Fibroblast of mammary gland (primary cell): ENCODE measurements at regions not wholly inside any gene's neighbourhood (a gene's known extent, or its start where the extent isn't known, plus 50 kb on each side); places are given as distances from the start of the nearest gene placed in this dataset.

ENCODE experiments used
- DNase-seq: peaks from one replicate; pipeline ENCODE4 v3.0.0-alpha.2; 2010; ENCODE audit warnings: low read depth
- H3K4me3 ChIP-seq: 2 replicates; pipeline ENCODE4 v1.5.1; 2011; ENCODE audit warnings: low read depth, mild to moderate bottlenecking, low read length, moderate library complexity; ENCODE audit not compliant: control insufficient read depth
- TF ChIP-seq, protein P1 (sequence below): conservative IDR thresholded peaks from 2 replicates; pipeline ENCODE4 v1.5.1; 2011; ENCODE audit warnings: low read depth, low read length, inconsistent platforms; ENCODE audit not compliant: control insufficient read depth, insufficient read depth

- no peak overlapping the region for H3K4me3 ChIP-seq
- DNase-seq: no peak
- TF ChIP-seq, protein P1, sequence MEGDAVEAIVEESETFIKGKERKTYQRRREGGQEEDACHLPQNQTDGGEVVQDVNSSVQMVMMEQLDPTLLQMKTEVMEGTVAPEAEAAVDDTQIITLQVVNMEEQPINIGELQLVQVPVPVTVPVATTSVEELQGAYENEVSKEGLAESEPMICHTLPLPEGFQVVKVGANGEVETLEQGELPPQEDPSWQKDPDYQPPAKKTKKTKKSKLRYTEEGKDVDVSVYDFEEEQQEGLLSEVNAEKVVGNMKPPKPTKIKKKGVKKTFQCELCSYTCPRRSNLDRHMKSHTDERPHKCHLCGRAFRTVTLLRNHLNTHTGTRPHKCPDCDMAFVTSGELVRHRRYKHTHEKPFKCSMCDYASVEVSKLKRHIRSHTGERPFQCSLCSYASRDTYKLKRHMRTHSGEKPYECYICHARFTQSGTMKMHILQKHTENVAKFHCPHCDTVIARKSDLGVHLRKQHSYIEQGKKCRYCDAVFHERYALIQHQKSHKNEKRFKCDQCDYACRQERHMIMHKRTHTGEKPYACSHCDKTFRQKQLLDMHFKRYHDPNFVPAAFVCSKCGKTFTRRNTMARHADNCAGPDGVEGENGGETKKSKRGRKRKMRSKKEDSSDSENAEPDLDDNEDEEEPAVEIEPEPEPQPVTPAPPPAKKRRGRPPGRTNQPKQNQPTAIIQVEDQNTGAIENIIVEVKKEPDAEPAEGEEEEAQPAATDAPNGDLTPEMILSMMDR: no peak
Measured at GRCh38 chr22:47762141-47762540, 999.7 kb downstream of the TBC1D22A start.

DNA sequence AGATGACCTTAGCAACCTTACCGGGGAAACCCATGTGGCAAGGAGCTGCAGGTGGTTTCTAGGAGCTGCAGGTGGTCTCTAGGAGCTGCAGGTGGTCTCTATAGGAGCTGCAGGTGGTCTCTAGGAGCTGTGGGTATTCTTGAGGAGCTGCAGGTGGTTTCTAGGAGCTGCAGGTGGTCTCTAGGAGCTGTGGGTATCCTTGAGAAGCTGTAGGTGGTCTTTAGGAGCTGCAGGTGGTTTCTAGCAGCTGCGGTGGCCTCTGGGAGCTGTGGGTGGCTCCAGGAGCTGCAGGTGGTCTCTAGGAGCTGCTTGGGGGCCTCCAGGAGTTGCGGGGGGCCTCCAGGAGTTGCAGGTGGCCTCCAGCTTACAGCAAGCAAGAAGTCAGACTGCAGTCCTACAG is 997.5 kb downstream of the TBC1D22A start:
- no peak overlapping the region for H3K4me3 ChIP-seq
- DNase-seq: no peak
- TF ChIP-seq, protein P1: no peak

DNA sequence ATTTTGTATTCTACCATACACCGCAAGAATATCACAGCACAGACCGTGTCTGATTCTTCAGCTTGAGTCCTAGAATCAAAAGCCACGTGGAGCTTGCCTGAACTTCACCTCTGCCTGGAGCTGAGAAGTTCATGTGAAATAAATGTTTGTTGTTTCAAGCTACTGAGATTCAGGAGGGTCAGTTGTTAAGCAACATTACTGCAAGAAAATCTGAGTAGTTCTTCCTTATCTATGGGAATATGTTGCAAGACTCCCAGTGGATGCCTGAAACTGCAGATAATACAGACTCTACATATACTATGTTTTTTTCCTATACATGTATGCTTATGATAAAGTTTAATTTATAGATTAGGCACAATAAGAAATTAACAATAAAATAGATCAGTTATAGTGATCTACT is 995.3 kb downstream of the TBC1D22A start:
- TF ChIP-seq, protein P1: no peak
- H3K4me3 ChIP-seq: no peak overlapping the region
- no peak for DNase-seq

GRCh38 chr22:47750086-47750485 is 987.6 kb downstream of the TBC1D22A start:
- no peak for DNase-seq
- no peak overlapping the region for H3K4me3 ChIP-seq
- TF ChIP-seq, protein P1: no peak

DNA sequence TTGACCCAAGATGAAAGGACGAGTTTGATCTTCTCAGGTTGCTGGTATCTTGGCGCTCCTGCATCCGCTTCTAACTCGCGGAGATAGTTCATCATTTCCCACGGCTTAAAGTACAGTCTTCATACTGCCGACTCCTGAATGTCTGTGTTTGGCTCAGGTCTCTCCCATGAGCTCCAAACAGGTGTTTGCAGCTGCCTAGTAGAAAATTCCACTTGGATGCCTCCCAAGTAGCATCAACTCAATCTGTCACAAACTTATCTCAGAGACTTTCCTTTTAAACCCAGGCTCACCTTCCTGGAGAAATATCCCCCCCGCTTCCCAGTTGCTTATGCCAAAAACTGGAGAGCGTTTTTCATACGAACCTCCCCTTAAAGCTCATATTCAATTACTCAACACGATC is 986.5 kb downstream of the TBC1D22A start:
- H3K4me3 ChIP-seq: no peak overlapping the region
- DNase-seq: no peak
- TF ChIP-seq, protein P1: no peak

GRCh38 chr22:47748271-47748670 is 985.8 kb downstream of the TBC1D22A start:
- no peak for DNase-seq
- TF ChIP-seq, protein P1: no peak
- H3K4me3 ChIP-seq: no peak overlapping the region
